Body of pancreas (tissue), 4 donors: ENCODE measurements at regions not wholly inside any gene's neighbourhood (a gene's known extent, or its start where the extent isn't known, plus 50 kb on each side); places are given as distances from the start of the nearest gene placed in this dataset.
"Not testable (repeated sequence)": the region's sequence is repeated elsewhere in the genome, so short reads cannot be mapped to it uniquely, and the experiment has no call there.

Experiments used
- ATAC-seq: fragments of 150-250 bp; one replicate; pipeline ENCODE4 v1.9.1; 2016
- DNase-seq, 4 donors: peaks; one replicate each; pipeline ENCODE4 v3.0.0-alpha.2; 2019
- H3K27ac ChIP-seq, 4 donors: fragments of 200-600 bp; sonication (generic); 1 replicate in 3 of 4; 2 replicates in 1 of 4; pipeline versions ENCODE4 v1.5.1 to v1.6.1; 2016 to 2019; ENCODE audit warnings: mild to moderate bottlenecking in 1 of 4, mixed read lengths in 1 of 4, moderate library complexity in 1 of 4
- H3K27me3 ChIP-seq, 2 donors: fragments of 200-600 bp; sonication (generic); one replicate each; pipeline ENCODE4 v1.6.0; 2016; ENCODE audit warnings: mild to moderate bottlenecking in 1 of 2
- H3K36me3 ChIP-seq, 2 donors: fragments of 200-600 bp; sonication (generic); replicated peaks in 1 of 2; 2 replicates each; pipeline ENCODE4 v1.5.1; 2016; ENCODE audit warnings: low read depth in 2 of 2; ENCODE audit not compliant: insufficient read depth in 1 of 2
- H3K4me1 ChIP-seq: fragments of 200-600 bp; sonication (generic); one replicate; pipeline ENCODE4 v1.6.0; 2016
- H3K4me3 ChIP-seq, 2 donors: fragments of 200-600 bp; sonication (generic); 1 replicate in 1 of 2; 2 replicates in 1 of 2; pipeline ENCODE4 v1.5.1; 2016 to 2019
- H3K9me3 ChIP-seq, 3 donors: fragments of 200-600 bp; sonication (generic); 1 replicate in 2 of 3; 2 replicates in 1 of 3; pipeline ENCODE4 v1.5.1; 2016
- CTCF ChIP-seq, 7 experiments: fragments of 450-650 bp in 4 of 7; fragments of 200-600 bp in 3 of 7; sonication (generic) in 3 of 7; IDR thresholded peaks; one replicate each; pipeline ENCODE4 v1.5.1; 2016 to 2019; ENCODE audit warnings: antibody characterized with exemption in 7 of 7
- POLR2A ChIP-seq, 3 donors: fragments of 450-650 bp; IDR thresholded peaks; one replicate each; pipeline ENCODE4 v1.6.1; 2016; ENCODE audit warnings: antibody characterized with exemption in 3 of 3, mild to moderate bottlenecking in 2 of 3
- WGBS, 2 donors: methylation state at CpG; one replicate each; pipeline ENCODE4 v1.1.5; 2017; 5-methylcytosine and 5-hydroxymethylcytosine counted together
- intact Hi-C: fragments of 100-400 bp; cut with DNase I; formaldehyde crosslinking; loops from one replicate; pipeline ENCODE4 v1.15.1; 2023

- Histone ChIP-seq H3K27me3 (no peaks in the 10 kb centered on the region), H3K4me1 (no peaks in the 10 kb centered on the region), H3K9me3 (no peaks in the 10 kb centered on the region), H3K27ac (no peak overlapping the region), H3K36me3 (no peaks in the 10 kb centered on the region), H3K4me3 (no peak overlapping the region)
- no peak for TF ChIP-seq POLR2A (IDR thresholded peaks at IDR 0.05)
- no peak for TF ChIP-seq CTCF (IDR thresholded peaks at IDR 0.05)
- WGBS, 2 donors, result 78 to 82% methylated on average over 15 of the region's 15 CpGs
- ATAC-seq (no peak), DNase-seq (no peak)
- intact Hi-C loops, result no loop called here
These were observed 352.1 kb upstream of the IZUMO3 start for GRCh38 chr9:24897826-24898225.

GRCh38 chr9:24881361-24881760 is 335.7 kb upstream of the IZUMO3 start:
- TF ChIP-seq CTCF (IDR thresholded peaks at IDR 0.05) (no peak), POLR2A (IDR thresholded peaks at IDR 0.05) (no peak)
- Histone ChIP-seq H3K27ac (no peak overlapping the region), H3K4me3 (no peak overlapping the region), H3K27me3 (no peaks in the 10 kb centered on the region), H3K4me1 (no peaks in the 10 kb centered on the region), H3K36me3 (no peaks in the 10 kb centered on the region), H3K9me3 (no peaks in the 10 kb centered on the region)
- 51 to 57% methylated on average over 3 of the region's 3 CpGs for WGBS, 2 donors
- ATAC-seq (no peak), DNase-seq (no peak)
- intact Hi-C loops, result loop anchor here (10.0 kb wide), 1 partner anchor 183 kb away; no protein-coding TSS in a partner anchor

GRCh38 chr9:24879591-24879990 is 333.9 kb upstream of the IZUMO3 start:
- no peaks in the 10 kb centered on the region for H3K27me3 ChIP-seq
- H3K4me1 ChIP-seq, result no peaks in the 10 kb centered on the region
- WGBS, 2 donors, result 44 to 53% methylated on average over 2 of the region's 2 CpGs
- H3K27ac ChIP-seq, result no peak overlapping the region
- DNase-seq, result no peak
- ATAC-seq, result no peak
- no peak overlapping the region for H3K4me3 ChIP-seq
- TF ChIP-seq POLR2A (IDR thresholded peaks at IDR 0.05) (no peak), CTCF (IDR thresholded peaks at IDR 0.05) (no peak)
- H3K9me3 ChIP-seq, result no peaks in the 10 kb centered on the region
- intact Hi-C loops, result no loop called here
- no peaks in the 10 kb centered on the region for H3K36me3 ChIP-seq

GRCh38 chr9:24856601-24857000 is 310.9 kb upstream of the IZUMO3 start:
- 23 to 32% methylated on average over 1 of the region's 1 CpG for WGBS, 2 donors
- DNase-seq, H3K9me3 ChIP-seq, H3K4me3 ChIP-seq, H3K27ac ChIP-seq, ATAC-seq, H3K36me3 ChIP-seq, intact Hi-C loops, H3K4me1 ChIP-seq, H3K27me3 ChIP-seq: not testable (repeated sequence)

GRCh38 chr9:24846248-24846912 is 300.7 kb upstream of the IZUMO3 start:
- Histone ChIP-seq H3K27ac (no peak overlapping the region), H3K4me3 (no peak overlapping the region), H3K9me3 (no peaks in the 10 kb centered on the region), H3K36me3 (no peaks in the 10 kb centered on the region), H3K27me3 (no peaks in the 10 kb centered on the region), H3K4me1 (no peaks in the 10 kb centered on the region)
- no peak for DNase-seq
- TF ChIP-seq CTCF (IDR thresholded peaks at IDR 0.05) (no peak), POLR2A (IDR thresholded peaks at IDR 0.05) (no peak)
- ATAC-seq, result no peak
- intact Hi-C loops, result no loop called here
- WGBS, 2 donors, result 39 to 53% methylated on average over 3 of the region's 3 CpGs
